K562 (cell line): ENCODE measurements at regions not wholly inside any gene's neighbourhood (a gene's known extent, or its start where the extent isn't known, plus 50 kb on each side); places are given as distances from the start of the nearest gene placed in this dataset.

Experiments
- ATAC-seq: fragments of 200-7000 bp; cut with Tn5 transposase; 3 replicates; pipeline ENCODE4 v1.9.1; 2020; ENCODE audit warnings: moderate library complexity
- BruUV-seq: library from RNA; stranded (reverse); fragments of 400-500 nt; replicated peaks from 2 replicates; lab custom pipeline; 2021; lab: Mats Ljungman, UMichigan
- CTCF ChIA-PET: fragments of 300-600 bp; formaldehyde crosslinking; extraction: SDS; loops from one replicate; lab custom pipeline; 2021; ENCODE audit warnings: low intra/inter-chr PET ratio; lab: Yijun Ruan, JAX
- POLR2A ChIA-PET: fragments of 300-600, 350-650 bp; sonication (Branson Sonifier 250); formaldehyde crosslinking; extraction: SDS; loops from one replicate; lab custom pipeline; 2021; ENCODE audit warnings: antibody characterized with exemption, inconsistent platforms; lab: Yijun Ruan, JAX
- DNase-seq, 4 experiments: peaks; one replicate each; pipeline versions ENCODE4 v3.0.0 to v3.0.0-alpha.2; 2011 to 2018; ENCODE audit warnings: low spot score in 3 of 4, mixed read lengths in 3 of 4; ENCODE audit errors: extremely low read depth in 1 of 4
- FAIRE-seq: peaks from 2 replicates; lab custom pipeline; 2011; peaks lifted over from hg19 to GRCh38; lab: Jason Lieb, UNC
- H2AFZ ChIP-seq: 2 replicates; pipeline ENCODE4 v1.6.0; 2011; ENCODE audit warnings: low read depth, low read length, control low read depth, inconsistent platforms
- H3K27ac ChIP-seq: fragments of 200-600 bp; 3 replicates; pipeline ENCODE4 v1.8.0; 2011; ENCODE audit warnings: low read depth, mild to moderate bottlenecking, control low read depth, inconsistent platforms, low read length, moderate library complexity, mixed read lengths; ENCODE audit errors: extremely low read depth
- H3K27me3 ChIP-seq, 2 experiments: fragments of 300-600 bp in 1 of 2; 2 replicates in 1 of 2; 3 replicates in 1 of 2; pipeline versions ENCODE4 v1.6.0 to v1.8.0; 2011; ENCODE audit warnings: inconsistent platforms in 2 of 2, low read length in 2 of 2, mild to moderate bottlenecking in 1 of 2, mixed read lengths in 1 of 2, moderate library complexity in 1 of 2; ENCODE audit not compliant: control insufficient read depth in 2 of 2, insufficient read depth in 2 of 2
- H3K36me3 ChIP-seq: fragments of 300-600 bp; 3 replicates; pipeline ENCODE4 v1.8.0; 2011; ENCODE audit warnings: mild to moderate bottlenecking, low read length, inconsistent platforms; ENCODE audit not compliant: control insufficient read depth, insufficient read depth
- H3K4me1 ChIP-seq, 2 experiments: fragments of 200-600 bp in 1 of 2; replicated peaks in 1 of 2; 2 replicates in 1 of 2; 3 replicates in 1 of 2; pipeline versions ENCODE4 v1.5.1 to v1.8.0; 2011; ENCODE audit warnings: inconsistent platforms in 2 of 2, low read length in 2 of 2, mild to moderate bottlenecking in 1 of 2, mixed read lengths in 1 of 2, moderate library complexity in 1 of 2; ENCODE audit not compliant: control insufficient read depth in 2 of 2, insufficient read depth in 2 of 2
- H3K4me2 ChIP-seq: 2 replicates; pipeline ENCODE4 v1.6.1; 2011; ENCODE audit warnings: low read length, control low read depth, inconsistent platforms, mixed read lengths; ENCODE audit not compliant: insufficient read depth
- H3K4me3 ChIP-seq: fragments of 200-600 bp; sonication (generic), shearing (Covaris generic); 2 replicates; pipeline ENCODE4 v1.5.1; 2016; ENCODE audit warnings: control low read depth, inconsistent platforms
- H3K79me2 ChIP-seq: fragments of 200-600 bp; 3 replicates; pipeline ENCODE4 v1.8.0; 2011; ENCODE audit warnings: low read length, inconsistent platforms; ENCODE audit not compliant: control insufficient read depth, insufficient read depth
- H3K9ac ChIP-seq, 2 experiments: 2 replicates each; pipeline versions ENCODE4 v1.6.0 to v1.6.1; 2011; ENCODE audit warnings: low read depth in 2 of 2, low read length in 2 of 2, control low read depth in 1 of 2, inconsistent platforms in 1 of 2, mild to moderate bottlenecking in 1 of 2, mixed read lengths in 1 of 2; ENCODE audit not compliant: insufficient read depth in 1 of 2
- H3K9me1 ChIP-seq: one replicate; pipeline ENCODE4 v1.6.0; 2011; ENCODE audit warnings: inconsistent platforms, mild to moderate bottlenecking, low read length, moderate library complexity; ENCODE audit not compliant: control insufficient read depth, insufficient read depth
- H3K9me3 ChIP-seq: replicated peaks from 2 replicates; pipeline ENCODE4 v1.5.1; 2011; ENCODE audit warnings: low read depth, low read length, inconsistent platforms; ENCODE audit not compliant: control insufficient read depth, insufficient read depth
- H4K20me1 ChIP-seq: replicated peaks from 2 replicates; pipeline ENCODE4 v1.6.1; 2011; ENCODE audit warnings: low read length, inconsistent platforms, mixed read lengths; ENCODE audit not compliant: control insufficient read depth, insufficient read depth
- BRD4 ChIP-seq: fragments of 200-600 bp; sonication (generic); IDR thresholded peaks from 2 replicates; pipeline ENCODE4 v1.6.1; 2017; ENCODE audit warnings: inconsistent platforms
- ELK1 ChIP-seq: sonication (generic); formaldehyde crosslinking; IDR thresholded peaks from 2 replicates; pipeline ENCODE4 v1.8.1; 2022; ENCODE audit warnings: missing genetic modification reagents
- FOSL1 ChIP-seq: fragments of 200-800 bp; sonication (Bioruptor generic); conservative IDR thresholded peaks from 2 replicates; pipeline ENCODE4 v1.6.1; 2016; ENCODE audit warnings: missing genetic modification characterization, missing compliant biosample characterization
- HNRNPLL ChIP-seq: fragments of 200-400 bp; formaldehyde crosslinking; IDR thresholded peaks from 2 replicates; pipeline ENCODE4 v1.6.1; 2017; ENCODE audit warnings: low read length, low read depth, mild to moderate bottlenecking; ENCODE audit not compliant: poor library complexity, severe bottlenecking
- JUNB ChIP-seq: fragments of 450-650 bp; formaldehyde crosslinking; conservative IDR thresholded peaks from 2 replicates; pipeline ENCODE4 v1.4.0; 2020; ENCODE audit warnings: mild to moderate bottlenecking
- MECOM ChIP-seq: fragments of 250-450 bp; sonication (Bioruptor Pico); IDR thresholded peaks from 2 replicates; pipeline ENCODE4 v1.8.0; 2022; ENCODE audit warnings: inconsistent platforms
- MEF2A ChIP-seq: IDR thresholded peaks from 2 replicates; pipeline ENCODE4 v1.6.1; 2011; ENCODE audit warnings: low read depth, mild to moderate bottlenecking, low read length, moderate library complexity; ENCODE audit not compliant: control insufficient read depth
- NR2C2 ChIP-seq, 2 experiments: fragments of 200-800 bp in 1 of 2; sonication (Bioruptor generic) in 1 of 2; sonication (generic) in 1 of 2; formaldehyde crosslinking in 1 of 2; IDR thresholded peaks; 2 replicates each; pipeline versions ENCODE4 v1.6.1 to v1.8.0; 2016 to 2022; ENCODE audit warnings: mild to moderate bottlenecking in 1 of 2, missing compliant biosample characterization in 1 of 2, missing genetic modification characterization in 1 of 2, missing genetic modification reagents in 1 of 2
- RFX5 ChIP-seq: IDR thresholded peaks from 2 replicates; pipeline ENCODE4 v1.6.1; 2011; ENCODE audit warnings: low read depth, mild to moderate bottlenecking, improper control_type of control experiment, low read length
- RFX7 ChIP-seq: fragments of 250-450 bp; sonication (Bioruptor Pico); IDR thresholded peaks from 2 replicates; pipeline ENCODE4 v1.5.1; 2021; ENCODE audit warnings: mild to moderate bottlenecking
- RNF2 ChIP-seq: sonication (generic); IDR thresholded peaks from 2 replicates; pipeline ENCODE4 v1.6.1; 2016
- ZNF79 ChIP-seq: fragments of 250-450 bp; sonication (Bioruptor Pico); IDR thresholded peaks from 2 replicates; pipeline ENCODE4 v1.4.0; 2020; ENCODE audit warnings: low read depth, mild to moderate bottlenecking, moderate library complexity
- WGBS: fragments of 100-300 bp; shearing (Covaris generic); methylation state at CpG from one replicate; pipeline ENCODE4 v1.1.6; 2016; ENCODE audit warnings: low coverage, mixed read lengths; ENCODE audit not compliant: insufficient coverage; ENCODE audit errors: missing lambda C conversion rate; 5-methylcytosine and 5-hydroxymethylcytosine counted together
- in situ Hi-C: fragments of 300-500 bp; cut with MboI; formaldehyde crosslinking; loops from 4 replicates; pipeline ENCODE4 v1.15.0; 2018; ENCODE audit warnings: inconsistent platforms, mixed read lengths
- intact Hi-C: fragments of 100-400 bp; cut with micrococcal nuclease; formaldehyde crosslinking; loops from 2 replicates; pipeline ENCODE4 v1.14.2; 2022
- TF ChIP-seq, protein P1 (sequence below), 2 experiments: fragments of 450-650 bp in 1 of 2; IDR thresholded peaks; 2 replicates each; pipeline ENCODE4 v1.6.1; 2011 to 2017; ENCODE audit warnings: low read depth in 2 of 2, antibody characterized with exemption in 1 of 2, borderline replicate concordance in 1 of 2, low read length in 1 of 2, mild to moderate bottlenecking in 1 of 2, mixed read lengths in 1 of 2; ENCODE audit not compliant: control insufficient read depth in 1 of 2
- TF ChIP-seq, protein P2 (sequence below): fragments of 250-450 bp; sonication (Bioruptor Pico); IDR thresholded peaks from 2 replicates; pipeline ENCODE4 v1.4.0; 2020

DNA sequence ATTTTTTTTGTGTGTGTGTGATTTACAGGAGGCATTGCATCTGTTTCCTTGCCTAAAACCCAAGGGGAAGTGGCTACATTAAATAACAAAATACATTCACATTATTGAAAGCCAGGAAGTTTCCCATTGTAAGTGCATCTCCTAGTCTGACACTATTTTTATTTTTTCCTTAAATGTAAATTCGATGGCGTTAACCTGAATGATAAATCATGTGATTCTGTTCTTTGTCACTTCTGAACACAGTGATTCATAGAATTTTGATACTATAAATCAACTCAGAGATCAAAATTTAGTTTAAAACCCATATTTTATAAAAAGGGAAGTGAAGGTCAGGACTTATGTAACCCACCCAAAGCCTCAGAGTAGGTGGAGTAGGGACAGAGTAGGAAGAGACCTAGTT is 258.1 kb downstream of the GABRG1 start:
- ATAC-seq, result no peak
- no TSS peak for BruUV-seq
- in situ Hi-C loops (no loop called here), intact Hi-C loops (no loop called here)
- DNase-seq, result no peak
- H3K9me3 ChIP-seq, result no peaks in the 10 kb centered on the region
- H2AFZ ChIP-seq, result no peak overlapping the region
- WGBS, result 0% methylated on average over 2 of the region's 2 CpGs
- ChIA-PET POLR2A (no interaction called here), CTCF (no interaction called here)
- TF ChIP-seq HNRNPLL (no peak), RNF2 (no peak), ZNF79 (CRISPR knock-in tag) (no peak), RFX5 (no peak), JUNB (CRISPR knock-in tag) (no peak), NR2C2 (CRISPR knock-in tag; IDR thresholded peaks at IDR 0.05) (no peak), NR2C2 (tag; IDR thresholded peaks at IDR 0.05) (no peak), RFX7 (no peak), BRD4 (no peak), FOSL1 (tag) (no peak), ELK1 (no peak), MEF2A (no peak), MECOM (CRISPR knock-in tag) (no peak)
- TF ChIP-seq, protein P1, sequence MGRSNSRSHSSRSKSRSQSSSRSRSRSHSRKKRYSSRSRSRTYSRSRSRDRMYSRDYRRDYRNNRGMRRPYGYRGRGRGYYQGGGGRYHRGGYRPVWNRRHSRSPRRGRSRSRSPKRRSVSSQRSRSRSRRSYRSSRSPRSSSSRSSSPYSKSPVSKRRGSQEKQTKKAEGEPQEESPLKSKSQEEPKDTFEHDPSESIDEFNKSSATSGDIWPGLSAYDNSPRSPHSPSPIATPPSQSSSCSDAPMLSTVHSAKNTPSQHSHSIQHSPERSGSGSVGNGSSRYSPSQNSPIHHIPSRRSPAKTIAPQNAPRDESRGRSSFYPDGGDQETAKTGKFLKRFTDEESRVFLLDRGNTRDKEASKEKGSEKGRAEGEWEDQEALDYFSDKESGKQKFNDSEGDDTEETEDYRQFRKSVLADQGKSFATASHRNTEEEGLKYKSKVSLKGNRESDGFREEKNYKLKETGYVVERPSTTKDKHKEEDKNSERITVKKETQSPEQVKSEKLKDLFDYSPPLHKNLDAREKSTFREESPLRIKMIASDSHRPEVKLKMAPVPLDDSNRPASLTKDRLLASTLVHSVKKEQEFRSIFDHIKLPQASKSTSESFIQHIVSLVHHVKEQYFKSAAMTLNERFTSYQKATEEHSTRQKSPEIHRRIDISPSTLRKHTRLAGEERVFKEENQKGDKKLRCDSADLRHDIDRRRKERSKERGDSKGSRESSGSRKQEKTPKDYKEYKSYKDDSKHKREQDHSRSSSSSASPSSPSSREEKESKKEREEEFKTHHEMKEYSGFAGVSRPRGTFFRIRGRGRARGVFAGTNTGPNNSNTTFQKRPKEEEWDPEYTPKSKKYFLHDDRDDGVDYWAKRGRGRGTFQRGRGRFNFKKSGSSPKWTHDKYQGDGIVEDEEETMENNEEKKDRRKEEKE (IDR thresholded peaks at IDR 0.05; ENCODE audit: borderline replicate concordance in 1 of 2, control insufficient read depth in 1 of 2, low read depth in 2 of 2, low read length in 1 of 2), result no peak
- TF ChIP-seq, protein P2, sequence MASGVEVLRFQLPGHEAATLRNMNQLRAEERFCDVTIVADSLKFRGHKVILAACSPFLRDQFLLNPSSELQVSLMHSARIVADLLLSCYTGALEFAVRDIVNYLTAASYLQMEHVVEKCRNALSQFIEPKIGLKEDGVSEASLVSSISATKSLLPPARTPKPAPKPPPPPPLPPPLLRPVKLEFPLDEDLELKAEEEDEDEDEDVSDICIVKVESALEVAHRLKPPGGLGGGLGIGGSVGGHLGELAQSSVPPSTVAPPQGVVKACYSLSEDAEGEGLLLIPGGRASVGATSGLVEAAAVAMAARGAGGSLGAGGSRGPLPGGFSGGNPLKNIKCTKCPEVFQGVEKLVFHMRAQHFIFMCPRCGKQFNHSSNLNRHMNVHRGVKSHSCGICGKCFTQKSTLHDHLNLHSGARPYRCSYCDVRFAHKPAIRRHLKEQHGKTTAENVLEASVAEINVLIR (CRISPR knock-in tag), result no peak
- no peaks in the 10 kb centered on the region for H3K9me1 ChIP-seq
- H3K79me2 ChIP-seq, result no peaks in the 10 kb centered on the region
- no peaks in the 10 kb centered on the region for H3K4me1 ChIP-seq
- H3K4me3 ChIP-seq, result no peak overlapping the region
- H3K9ac ChIP-seq, result no peak overlapping the region
- H4K20me1 ChIP-seq, result no peaks in the 10 kb centered on the region
- no peaks in the 10 kb centered on the region for H3K36me3 ChIP-seq
- FAIRE-seq, result no peak
- no peak overlapping the region for H3K4me2 ChIP-seq
- H3K27me3 ChIP-seq, result no peaks in the 10 kb centered on the region
- no peak overlapping the region for H3K27ac ChIP-seq
